OCI-LY1 (cell line): ENCODE measurements at regions not wholly inside any gene's neighbourhood (a gene's known extent, or its start where the extent isn't known, plus 50 kb on each side); places are given as distances from the start of the nearest gene placed in this dataset.

Experiments used
- EZH2 ChIP-seq: fragments of 200-600 bp; sonication (generic), shearing (Covaris generic); IDR thresholded peaks from 2 replicates; pipeline ENCODE4 v1.8.0; 2017; ENCODE audit warnings: borderline replicate concordance, mixed run types, mild to moderate bottlenecking, antibody characterized with exemption, low read length, moderate library complexity, mixed read lengths
- TF ChIP-seq, protein P1 (sequence below): fragments of 200-600 bp; sonication (generic), shearing (Covaris generic); IDR thresholded peaks from 2 replicates; pipeline ENCODE4 v1.5.1; 2017; ENCODE audit warnings: mild to moderate bottlenecking, antibody characterized with exemption, low read length, moderate library complexity, mixed read lengths

DNA sequence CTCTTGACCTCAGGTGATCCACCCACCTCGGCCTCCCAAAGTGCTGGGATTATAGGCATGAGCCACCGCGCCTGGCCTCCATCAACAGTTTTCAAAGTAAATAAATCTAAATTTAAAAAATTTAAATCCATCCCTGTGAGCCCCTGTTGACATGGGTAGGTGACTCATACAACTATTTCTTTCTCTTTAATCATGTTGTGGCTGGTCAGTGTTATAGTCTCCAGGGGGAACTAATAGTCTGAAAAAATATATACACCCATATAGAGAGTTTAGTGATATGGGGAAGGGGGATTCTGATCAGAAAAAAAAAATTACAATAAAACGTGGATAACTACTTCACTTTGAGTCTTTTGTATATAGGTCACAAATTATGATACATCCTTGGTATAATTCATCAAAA is 159.2 kb downstream of the ZNF608 start:
- TF ChIP-seq EZH2: no peak
- TF ChIP-seq, protein P1, sequence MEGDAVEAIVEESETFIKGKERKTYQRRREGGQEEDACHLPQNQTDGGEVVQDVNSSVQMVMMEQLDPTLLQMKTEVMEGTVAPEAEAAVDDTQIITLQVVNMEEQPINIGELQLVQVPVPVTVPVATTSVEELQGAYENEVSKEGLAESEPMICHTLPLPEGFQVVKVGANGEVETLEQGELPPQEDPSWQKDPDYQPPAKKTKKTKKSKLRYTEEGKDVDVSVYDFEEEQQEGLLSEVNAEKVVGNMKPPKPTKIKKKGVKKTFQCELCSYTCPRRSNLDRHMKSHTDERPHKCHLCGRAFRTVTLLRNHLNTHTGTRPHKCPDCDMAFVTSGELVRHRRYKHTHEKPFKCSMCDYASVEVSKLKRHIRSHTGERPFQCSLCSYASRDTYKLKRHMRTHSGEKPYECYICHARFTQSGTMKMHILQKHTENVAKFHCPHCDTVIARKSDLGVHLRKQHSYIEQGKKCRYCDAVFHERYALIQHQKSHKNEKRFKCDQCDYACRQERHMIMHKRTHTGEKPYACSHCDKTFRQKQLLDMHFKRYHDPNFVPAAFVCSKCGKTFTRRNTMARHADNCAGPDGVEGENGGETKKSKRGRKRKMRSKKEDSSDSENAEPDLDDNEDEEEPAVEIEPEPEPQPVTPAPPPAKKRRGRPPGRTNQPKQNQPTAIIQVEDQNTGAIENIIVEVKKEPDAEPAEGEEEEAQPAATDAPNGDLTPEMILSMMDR: no peak
